Mesenchymal stem cell (in vitro differentiated cells and primary cell): ENCODE measurements at regions not wholly inside any gene's neighbourhood (a gene's known extent, or its start where the extent isn't known, plus 50 kb on each side); places are given as distances from the start of the nearest gene placed in this dataset.
A peak's percentile ranks its signal among the peaks of the same experiment; 100 is the strongest.

Experiments used
- DNase-seq: peaks from one replicate; pipeline ENCODE4 v3.0.0-alpha.2; 2013
- H2AFZ ChIP-seq: one replicate; pipeline ENCODE4 v1.6.1; 2013; ENCODE audit warnings: low read depth, mild to moderate bottlenecking, control low read depth, inconsistent platforms, low read length, moderate library complexity
- H2AK5ac ChIP-seq: 2 replicates; pipeline ENCODE4 v1.6.1; 2013; ENCODE audit warnings: low read length, moderate library complexity, mild to moderate bottlenecking, inconsistent platforms; ENCODE audit not compliant: severe bottlenecking
- H2BK120ac ChIP-seq: one replicate; pipeline ENCODE4 v1.6.1; 2013; ENCODE audit warnings: low read depth, mild to moderate bottlenecking, inconsistent platforms, low read length, moderate library complexity
- H2BK12ac ChIP-seq, 2 experiments: one replicate each; pipeline ENCODE4 v1.6.1; 2013; ENCODE audit warnings: inconsistent platforms in 2 of 2, low read length in 2 of 2, mild to moderate bottlenecking in 2 of 2, moderate library complexity in 2 of 2, control low read depth in 1 of 2
- H2BK15ac ChIP-seq: one replicate; pipeline ENCODE4 v1.6.1; 2013; ENCODE audit warnings: mild to moderate bottlenecking, low read depth, inconsistent platforms; ENCODE audit not compliant: poor library complexity, severe bottlenecking
- H2BK5ac ChIP-seq: 2 replicates; pipeline ENCODE4 v1.6.1; 2013; ENCODE audit warnings: low read depth, mild to moderate bottlenecking, low read length, control low read depth, inconsistent platforms; ENCODE audit not compliant: poor library complexity, severe bottlenecking
- H3K14ac ChIP-seq, 2 experiments: one replicate each; pipeline ENCODE4 v1.6.1; 2013; ENCODE audit warnings: inconsistent platforms in 2 of 2, low read length in 2 of 2, control low read depth in 1 of 2, mild to moderate bottlenecking in 1 of 2, moderate library complexity in 1 of 2
- H3K18ac ChIP-seq, 2 experiments: one replicate each; pipeline ENCODE4 v1.6.1; 2013; ENCODE audit warnings: inconsistent platforms in 2 of 2, low read length in 2 of 2, control low read depth in 1 of 2, low read depth in 1 of 2, mild to moderate bottlenecking in 1 of 2
- H3K23ac ChIP-seq, 2 experiments: one replicate each; pipeline ENCODE4 v1.6.1; 2013; ENCODE audit warnings: inconsistent platforms in 2 of 2, low read length in 2 of 2, mild to moderate bottlenecking in 2 of 2, moderate library complexity in 2 of 2, control low read depth in 1 of 2
- H3K27ac ChIP-seq: 2 replicates; pipeline ENCODE4 v1.5.1; 2013; ENCODE audit warnings: mild to moderate bottlenecking, moderate library complexity, low read length, control low read depth, inconsistent platforms; ENCODE audit not compliant: poor library complexity, severe bottlenecking
- H3K27me3 ChIP-seq, 2 experiments: 2 replicates each; pipeline versions ENCODE4 v1.6.1 to v1.7.0; 2013; ENCODE audit warnings: low read length in 2 of 2, mild to moderate bottlenecking in 2 of 2, moderate library complexity in 2 of 2, control low read depth in 1 of 2, inconsistent platforms in 1 of 2; ENCODE audit not compliant: control insufficient read depth in 1 of 2, insufficient read depth in 1 of 2
- H3K36me3 ChIP-seq, 2 experiments: 2 replicates each; pipeline versions ENCODE4 v1.6.1 to v1.7.0; 2013; ENCODE audit warnings: low read length in 2 of 2, control low read depth in 1 of 2, inconsistent platforms in 1 of 2, low read depth in 1 of 2, mild to moderate bottlenecking in 1 of 2; ENCODE audit not compliant: insufficient read depth in 2 of 2, control insufficient read depth in 1 of 2
- H3K4ac ChIP-seq, 2 experiments: one replicate each; pipeline ENCODE4 v1.6.1; 2013; ENCODE audit warnings: inconsistent platforms in 2 of 2, low read length in 2 of 2, mild to moderate bottlenecking in 2 of 2, moderate library complexity in 2 of 2, control low read depth in 1 of 2, low read depth in 1 of 2
- H3K4me1 ChIP-seq: 2 replicates; pipeline ENCODE4 v1.6.1; 2013; ENCODE audit warnings: low read depth, low read length, control low read depth; ENCODE audit not compliant: control insufficient read depth, insufficient read depth
- H3K4me2 ChIP-seq: 2 replicates; pipeline ENCODE4 v1.6.1; 2013; ENCODE audit warnings: low read length, mild to moderate bottlenecking, inconsistent platforms; ENCODE audit not compliant: poor library complexity, severe bottlenecking
- H3K4me3 ChIP-seq, 2 experiments: 2 replicates each; pipeline versions ENCODE4 v1.5.1 to v1.7.0; 2013; ENCODE audit warnings: low read length in 2 of 2, mild to moderate bottlenecking in 2 of 2, control low read depth in 1 of 2, low read depth in 1 of 2; ENCODE audit not compliant: insufficient read depth in 1 of 2
- H3K79me1 ChIP-seq: replicated peaks from 2 replicates; pipeline ENCODE4 v1.6.1; 2013; ENCODE audit warnings: mild to moderate bottlenecking, control low read depth, low read length, inconsistent platforms; ENCODE audit not compliant: poor library complexity, severe bottlenecking
- H3K9ac ChIP-seq: 2 replicates; pipeline ENCODE4 v1.7.0; 2013; ENCODE audit warnings: mild to moderate bottlenecking, low read length, moderate library complexity
- H3K9me3 ChIP-seq: 2 replicates; pipeline ENCODE4 v1.7.0; 2013; ENCODE audit warnings: mild to moderate bottlenecking, low read length; ENCODE audit not compliant: control insufficient read depth
- H4K8ac ChIP-seq: one replicate; pipeline ENCODE4 v1.6.1; 2013; ENCODE audit warnings: inconsistent platforms, mild to moderate bottlenecking, low read length, moderate library complexity
- H4K91ac ChIP-seq: one replicate; pipeline ENCODE4 v1.6.1; 2013; ENCODE audit warnings: mild to moderate bottlenecking, low read length, inconsistent platforms
- WGBS: methylation state at CpG from one replicate; pipeline ENCODE4 v1.1.7; 2013; ENCODE audit warnings: mixed read lengths; 5-methylcytosine and 5-hydroxymethylcytosine counted together

- Histone ChIP-seq H2BK120ac (no peak overlapping the region), H2BK5ac (no peak overlapping the region), H3K79me1 (no peaks in the 10 kb centered on the region), H4K91ac (no peak overlapping the region), H3K14ac (no peak overlapping the region), H2BK12ac (no peak overlapping the region), H3K36me3 (no peaks in the 10 kb centered on the region), H3K27ac (no peak overlapping the region), H3K4ac (no peak overlapping the region), H3K18ac (no peak overlapping the region), H2AK5ac (no peak overlapping the region), H3K4me1 (no peaks in the 10 kb centered on the region), H3K4me3 (peak overlapping the region in 1 of 2 experiments; percentile 18), H3K27me3 (no peaks in the 10 kb centered on the region), H3K4me2 (no peak overlapping the region), H3K9me3 (no peaks in the 10 kb centered on the region), H3K23ac (no peak overlapping the region), H3K9ac (no peak overlapping the region), H2AFZ (no peak overlapping the region), H4K8ac (no peak overlapping the region), H2BK15ac (no peak overlapping the region)
- WGBS, result 71% methylated on average over 1 of the region's 6 CpGs
- DNase-seq, result no peak
Measured at GRCh38 chr3:87127281-87127680, 99.8 kb upstream of the CHMP2B start.

- H3K79me1 ChIP-seq, result no peaks in the 10 kb centered on the region
- no peaks in the 10 kb centered on the region for H3K27me3 ChIP-seq
- no peak overlapping the region for H2AK5ac ChIP-seq
- H3K4me3 ChIP-seq, result no peak overlapping the region
- no peak overlapping the region for H3K14ac ChIP-seq
- H3K18ac ChIP-seq, result no peak overlapping the region
- no peaks in the 10 kb centered on the region for H3K36me3 ChIP-seq
- H3K4me1 ChIP-seq, result no peaks in the 10 kb centered on the region
- H2BK12ac ChIP-seq, result no peak overlapping the region
- 77% methylated on average over 3 of the region's 4 CpGs for WGBS
- no peak overlapping the region for H2BK120ac ChIP-seq
- DNase-seq, result no peak
- no peak overlapping the region for H3K4me2 ChIP-seq
- H3K9ac ChIP-seq, result no peak overlapping the region
- H4K91ac ChIP-seq, result no peak overlapping the region
- H2AFZ ChIP-seq, result no peak overlapping the region
- H2BK5ac ChIP-seq, result no peak overlapping the region
- H4K8ac ChIP-seq, result no peak overlapping the region
- H3K4ac ChIP-seq, result no peak overlapping the region
- H2BK15ac ChIP-seq, result no peak overlapping the region
- no peaks in the 10 kb centered on the region for H3K9me3 ChIP-seq
- no peak overlapping the region for H3K27ac ChIP-seq
- no peak overlapping the region for H3K23ac ChIP-seq
Measured at GRCh38 chr3:87126321-87126720, 100.8 kb upstream of the CHMP2B start.

DNA sequence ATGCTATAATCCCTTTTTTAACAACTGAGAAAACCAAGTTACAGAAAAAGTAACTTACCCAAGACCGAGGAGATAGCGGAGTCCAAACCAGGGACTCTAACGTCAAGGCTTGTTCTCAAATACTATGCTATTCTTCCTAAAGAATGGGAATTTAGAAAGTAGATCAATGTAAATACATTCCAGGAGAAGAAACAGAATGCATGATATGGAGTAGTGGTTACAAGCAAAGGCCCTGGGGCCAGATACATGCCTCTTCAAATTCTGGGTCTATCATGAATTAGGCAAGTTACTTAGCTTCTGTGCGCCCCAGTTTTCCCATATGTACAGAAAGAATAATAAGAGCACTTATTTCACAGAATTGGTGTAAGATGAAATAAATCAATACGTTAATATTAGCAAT is 102.0 kb upstream of the CHMP2B start:
- H3K14ac ChIP-seq, result no peak overlapping the region
- H3K4me3 ChIP-seq, result no peak overlapping the region
- no peaks in the 10 kb centered on the region for H3K4me1 ChIP-seq
- H2BK120ac ChIP-seq, result no peak overlapping the region
- H3K36me3 ChIP-seq, result no peaks in the 10 kb centered on the region
- H3K9ac ChIP-seq, result no peak overlapping the region
- no peaks in the 10 kb centered on the region for H3K27me3 ChIP-seq
- H3K23ac ChIP-seq, result no peak overlapping the region
- no peak overlapping the region for H3K4ac ChIP-seq
- no peak for DNase-seq
- H3K18ac ChIP-seq, result no peak overlapping the region
- no peak overlapping the region for H2AK5ac ChIP-seq
- H3K79me1 ChIP-seq, result no peaks in the 10 kb centered on the region
- no peak overlapping the region for H3K4me2 ChIP-seq
- H2BK5ac ChIP-seq, result no peak overlapping the region
- WGBS, result 97% methylated on average over 4 of the region's 5 CpGs
- H3K27ac ChIP-seq, result no peak overlapping the region
- H2AFZ ChIP-seq, result no peak overlapping the region
- no peak overlapping the region for H4K8ac ChIP-seq
- no peaks in the 10 kb centered on the region for H3K9me3 ChIP-seq
- no peak overlapping the region for H2BK15ac ChIP-seq
- H4K91ac ChIP-seq, result no peak overlapping the region
- no peak overlapping the region for H2BK12ac ChIP-seq

DNA sequence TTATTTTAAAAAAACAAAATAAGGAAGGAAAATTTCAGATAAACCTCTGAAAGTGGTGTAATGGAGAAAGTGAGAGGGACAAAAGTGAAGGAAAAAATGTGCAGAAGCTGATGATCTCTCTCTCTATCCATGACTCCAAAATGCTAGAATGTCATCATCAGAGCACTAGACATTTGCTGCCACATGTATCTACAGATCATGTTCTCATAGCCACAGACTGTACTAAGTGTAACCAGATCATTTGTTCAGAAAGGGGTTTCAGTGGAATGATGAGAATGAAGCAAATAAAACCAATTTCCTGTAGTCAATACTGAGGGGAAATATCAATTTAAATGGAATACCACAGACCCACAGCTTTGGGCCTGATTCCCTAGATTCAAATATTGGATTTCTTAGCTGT is 104.3 kb upstream of the CHMP2B start:
- Histone ChIP-seq H3K27ac (no peak overlapping the region), H2BK120ac (no peak overlapping the region), H3K4me2 (no peak overlapping the region), H3K4ac (no peak overlapping the region), H3K9ac (no peak overlapping the region), H2BK5ac (no peak overlapping the region), H2AK5ac (no peak overlapping the region), H3K4me3 (no peak overlapping the region), H3K4me1 (no peaks in the 10 kb centered on the region), H3K18ac (no peak overlapping the region), H3K14ac (no peak overlapping the region), H4K91ac (no peak overlapping the region), H3K36me3 (no peaks in the 10 kb centered on the region), H2BK12ac (no peak overlapping the region), H4K8ac (no peak overlapping the region), H2BK15ac (no peak overlapping the region), H3K27me3 (no peaks in the 10 kb centered on the region), H3K23ac (no peak overlapping the region), H2AFZ (no peak overlapping the region), H3K9me3 (no peaks in the 10 kb centered on the region), H3K79me1 (no peaks in the 10 kb centered on the region)
- no peak for DNase-seq
